Mesenchymal stem cell (in vitro differentiated cells and primary cell): ENCODE measurements at regions not wholly inside any gene's neighbourhood (a gene's known extent, or its start where the extent isn't known, plus 50 kb on each side); places are given as distances from the start of the nearest gene placed in this dataset.

Experiments used
- DNase-seq: peaks from one replicate; pipeline ENCODE4 v3.0.0-alpha.2; 2013
- H2AFZ ChIP-seq: one replicate; pipeline ENCODE4 v1.6.1; 2013; ENCODE audit warnings: low read depth, mild to moderate bottlenecking, control low read depth, inconsistent platforms, low read length, moderate library complexity
- H2AK5ac ChIP-seq: 2 replicates; pipeline ENCODE4 v1.6.1; 2013; ENCODE audit warnings: low read length, moderate library complexity, mild to moderate bottlenecking, inconsistent platforms; ENCODE audit not compliant: severe bottlenecking
- H2BK120ac ChIP-seq: one replicate; pipeline ENCODE4 v1.6.1; 2013; ENCODE audit warnings: low read depth, mild to moderate bottlenecking, inconsistent platforms, low read length, moderate library complexity
- H2BK12ac ChIP-seq, 2 experiments: one replicate each; pipeline ENCODE4 v1.6.1; 2013; ENCODE audit warnings: inconsistent platforms in 2 of 2, low read length in 2 of 2, mild to moderate bottlenecking in 2 of 2, moderate library complexity in 2 of 2, control low read depth in 1 of 2
- H2BK15ac ChIP-seq: one replicate; pipeline ENCODE4 v1.6.1; 2013; ENCODE audit warnings: mild to moderate bottlenecking, low read depth, inconsistent platforms; ENCODE audit not compliant: poor library complexity, severe bottlenecking
- H2BK5ac ChIP-seq: 2 replicates; pipeline ENCODE4 v1.6.1; 2013; ENCODE audit warnings: low read depth, mild to moderate bottlenecking, low read length, control low read depth, inconsistent platforms; ENCODE audit not compliant: poor library complexity, severe bottlenecking
- H3K14ac ChIP-seq, 2 experiments: one replicate each; pipeline ENCODE4 v1.6.1; 2013; ENCODE audit warnings: inconsistent platforms in 2 of 2, low read length in 2 of 2, control low read depth in 1 of 2, mild to moderate bottlenecking in 1 of 2, moderate library complexity in 1 of 2
- H3K18ac ChIP-seq, 2 experiments: one replicate each; pipeline ENCODE4 v1.6.1; 2013; ENCODE audit warnings: inconsistent platforms in 2 of 2, low read length in 2 of 2, control low read depth in 1 of 2, low read depth in 1 of 2, mild to moderate bottlenecking in 1 of 2
- H3K23ac ChIP-seq, 2 experiments: one replicate each; pipeline ENCODE4 v1.6.1; 2013; ENCODE audit warnings: inconsistent platforms in 2 of 2, low read length in 2 of 2, mild to moderate bottlenecking in 2 of 2, moderate library complexity in 2 of 2, control low read depth in 1 of 2
- H3K27ac ChIP-seq: 2 replicates; pipeline ENCODE4 v1.5.1; 2013; ENCODE audit warnings: mild to moderate bottlenecking, moderate library complexity, low read length, control low read depth, inconsistent platforms; ENCODE audit not compliant: poor library complexity, severe bottlenecking
- H3K27me3 ChIP-seq, 2 experiments: 2 replicates each; pipeline versions ENCODE4 v1.6.1 to v1.7.0; 2013; ENCODE audit warnings: low read length in 2 of 2, mild to moderate bottlenecking in 2 of 2, moderate library complexity in 2 of 2, control low read depth in 1 of 2, inconsistent platforms in 1 of 2; ENCODE audit not compliant: control insufficient read depth in 1 of 2, insufficient read depth in 1 of 2
- H3K36me3 ChIP-seq, 2 experiments: 2 replicates each; pipeline versions ENCODE4 v1.6.1 to v1.7.0; 2013; ENCODE audit warnings: low read length in 2 of 2, control low read depth in 1 of 2, inconsistent platforms in 1 of 2, low read depth in 1 of 2, mild to moderate bottlenecking in 1 of 2; ENCODE audit not compliant: insufficient read depth in 2 of 2, control insufficient read depth in 1 of 2
- H3K4ac ChIP-seq, 2 experiments: one replicate each; pipeline ENCODE4 v1.6.1; 2013; ENCODE audit warnings: inconsistent platforms in 2 of 2, low read length in 2 of 2, mild to moderate bottlenecking in 2 of 2, moderate library complexity in 2 of 2, control low read depth in 1 of 2, low read depth in 1 of 2
- H3K4me1 ChIP-seq: 2 replicates; pipeline ENCODE4 v1.6.1; 2013; ENCODE audit warnings: low read depth, low read length, control low read depth; ENCODE audit not compliant: control insufficient read depth, insufficient read depth
- H3K4me2 ChIP-seq: 2 replicates; pipeline ENCODE4 v1.6.1; 2013; ENCODE audit warnings: low read length, mild to moderate bottlenecking, inconsistent platforms; ENCODE audit not compliant: poor library complexity, severe bottlenecking
- H3K4me3 ChIP-seq, 2 experiments: 2 replicates each; pipeline versions ENCODE4 v1.5.1 to v1.7.0; 2013; ENCODE audit warnings: low read length in 2 of 2, mild to moderate bottlenecking in 2 of 2, control low read depth in 1 of 2, low read depth in 1 of 2; ENCODE audit not compliant: insufficient read depth in 1 of 2
- H3K79me1 ChIP-seq: replicated peaks from 2 replicates; pipeline ENCODE4 v1.6.1; 2013; ENCODE audit warnings: mild to moderate bottlenecking, control low read depth, low read length, inconsistent platforms; ENCODE audit not compliant: poor library complexity, severe bottlenecking
- H3K9ac ChIP-seq: 2 replicates; pipeline ENCODE4 v1.7.0; 2013; ENCODE audit warnings: mild to moderate bottlenecking, low read length, moderate library complexity
- H3K9me3 ChIP-seq: 2 replicates; pipeline ENCODE4 v1.7.0; 2013; ENCODE audit warnings: mild to moderate bottlenecking, low read length; ENCODE audit not compliant: control insufficient read depth
- H4K8ac ChIP-seq: one replicate; pipeline ENCODE4 v1.6.1; 2013; ENCODE audit warnings: inconsistent platforms, mild to moderate bottlenecking, low read length, moderate library complexity
- H4K91ac ChIP-seq: one replicate; pipeline ENCODE4 v1.6.1; 2013; ENCODE audit warnings: mild to moderate bottlenecking, low read length, inconsistent platforms
- WGBS: methylation state at CpG from one replicate; pipeline ENCODE4 v1.1.7; 2013; ENCODE audit warnings: mixed read lengths; 5-methylcytosine and 5-hydroxymethylcytosine counted together

DNA sequence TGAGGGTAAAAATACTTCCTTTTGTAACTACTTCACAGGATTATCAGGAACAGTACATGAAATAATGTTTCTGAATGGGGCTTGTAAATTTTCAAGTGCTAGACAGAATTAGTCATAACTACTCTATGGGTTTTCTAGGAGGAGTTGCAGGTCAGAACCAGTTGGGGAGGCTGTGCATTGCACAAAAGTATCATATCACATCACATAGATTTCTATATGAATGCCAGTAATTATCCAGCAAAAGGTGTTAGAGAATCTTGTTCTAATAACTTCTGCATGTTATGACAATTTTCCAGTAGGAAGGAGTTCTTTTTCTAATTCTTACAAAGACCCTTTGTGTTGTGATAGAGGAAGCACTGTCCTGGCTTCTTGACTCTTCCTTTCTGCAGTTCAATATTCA is 551.6 kb downstream of the COL12A1 start:
- no peak overlapping the region for H3K4ac ChIP-seq
- H3K27me3 ChIP-seq: no peaks in the 10 kb centered on the region
- no peak overlapping the region for H3K9ac ChIP-seq
- H3K9me3 ChIP-seq: no peaks in the 10 kb centered on the region
- no peak overlapping the region for H2BK5ac ChIP-seq
- H3K4me1 ChIP-seq: no peaks in the 10 kb centered on the region
- H4K8ac ChIP-seq: no peak overlapping the region
- H3K18ac ChIP-seq: no peak overlapping the region
- no peak for DNase-seq
- no peak overlapping the region for H3K4me2 ChIP-seq
- H3K4me3 ChIP-seq: no peak overlapping the region
- H2BK15ac ChIP-seq: no peak overlapping the region
- no peak overlapping the region for H4K91ac ChIP-seq
- H2AFZ ChIP-seq: no peak overlapping the region
- no peak overlapping the region for H3K23ac ChIP-seq
- H2BK120ac ChIP-seq: no peak overlapping the region
- no peaks in the 10 kb centered on the region for H3K36me3 ChIP-seq
- no peak overlapping the region for H3K14ac ChIP-seq
- H2AK5ac ChIP-seq: no peak overlapping the region
- no peaks in the 10 kb centered on the region for H3K79me1 ChIP-seq
- H3K27ac ChIP-seq: no peak overlapping the region
- no peak overlapping the region for H2BK12ac ChIP-seq

- Histone ChIP-seq H3K4ac (no peak overlapping the region), H3K27ac (no peak overlapping the region), H3K9me3 (no peaks in the 10 kb centered on the region), H3K9ac (no peak overlapping the region), H3K4me3 (no peak overlapping the region), H3K4me2 (no peak overlapping the region), H3K14ac (no peak overlapping the region), H2BK12ac (no peak overlapping the region), H4K8ac (no peak overlapping the region), H2BK15ac (no peak overlapping the region), H3K27me3 (no peaks in the 10 kb centered on the region), H2BK120ac (no peak overlapping the region), H2AK5ac (no peak overlapping the region), H3K79me1 (no peaks in the 10 kb centered on the region), H4K91ac (no peak overlapping the region), H3K36me3 (no peaks in the 10 kb centered on the region), H2AFZ (no peak overlapping the region), H2BK5ac (no peak overlapping the region), H3K23ac (no peak overlapping the region), H3K18ac (no peak overlapping the region), H3K4me1 (no peaks in the 10 kb centered on the region)
- no peak for DNase-seq
- WGBS: no CpG with 5 or more reads among the region's 5 CpGs
Observed at GRCh38 chr6:74651948-74652842, 553.7 kb downstream of the COL12A1 start.

- no peak overlapping the region for H2AK5ac ChIP-seq
- H3K4me3 ChIP-seq: no peak overlapping the region
- no peak overlapping the region for H3K9ac ChIP-seq
- no peak overlapping the region for H3K14ac ChIP-seq
- H3K18ac ChIP-seq: no peak overlapping the region
- WGBS: 100% methylated on average over 1 of the region's 3 CpGs
- no peak overlapping the region for H2AFZ ChIP-seq
- no peak overlapping the region for H3K27ac ChIP-seq
- H3K9me3 ChIP-seq: no peaks in the 10 kb centered on the region
- H3K4me1 ChIP-seq: no peaks in the 10 kb centered on the region
- H4K8ac ChIP-seq: no peak overlapping the region
- no peak overlapping the region for H2BK5ac ChIP-seq
- no peaks in the 10 kb centered on the region for H3K27me3 ChIP-seq
- H2BK15ac ChIP-seq: no peak overlapping the region
- H2BK120ac ChIP-seq: no peak overlapping the region
- H3K79me1 ChIP-seq: no peaks in the 10 kb centered on the region
- DNase-seq: no peak
- H4K91ac ChIP-seq: no peak overlapping the region
- H3K23ac ChIP-seq: no peak overlapping the region
- H3K4ac ChIP-seq: no peak overlapping the region
- H2BK12ac ChIP-seq: no peak overlapping the region
- no peak overlapping the region for H3K4me2 ChIP-seq
- H3K36me3 ChIP-seq: no peaks in the 10 kb centered on the region
Observed at GRCh38 chr6:74650668-74651067, 555.2 kb downstream of the COL12A1 start.

GRCh38 chr6:74646461-74646860 is 559.4 kb downstream of the COL12A1 start:
- Histone ChIP-seq H3K18ac (no peak overlapping the region), H4K91ac (no peak overlapping the region), H3K9ac (no peak overlapping the region), H2AFZ (no peak overlapping the region), H2BK120ac (no peak overlapping the region), H2AK5ac (no peak overlapping the region), H3K4ac (no peak overlapping the region), H2BK15ac (no peak overlapping the region), H3K27ac (no peak overlapping the region), H3K23ac (no peak overlapping the region), H3K14ac (no peak overlapping the region), H3K27me3 (no peaks in the 10 kb centered on the region), H2BK12ac (no peak overlapping the region), H3K9me3 (no peaks in the 10 kb centered on the region), H3K36me3 (no peaks in the 10 kb centered on the region), H3K4me2 (no peak overlapping the region), H2BK5ac (no peak overlapping the region), H3K4me1 (no peaks in the 10 kb centered on the region), H4K8ac (no peak overlapping the region), H3K4me3 (no peak overlapping the region), H3K79me1 (no peaks in the 10 kb centered on the region)
- DNase-seq: no peak
- WGBS: 100% methylated on average over 1 of the region's 1 CpG
